Progenitor cell of endocrine pancreas (in vitro differentiated cells): ENCODE measurements at regions not wholly inside any gene's neighbourhood (a gene's known extent, or its start where the extent isn't known, plus 50 kb on each side); places are given as distances from the start of the nearest gene placed in this dataset.

Source experiments
- DNase-seq: peaks from one replicate; pipeline ENCODE4 v3.0.0; 2021; ENCODE audit warnings: low spot score; ENCODE audit not compliant: unreplicated experiment
- H3K27ac Mint-ChIP-seq: 2 replicates; pipeline ENCODE4 v1.8.0; 2021; ENCODE audit warnings: mild to moderate bottlenecking, moderate library complexity, mixed read lengths
- H3K27me3 Mint-ChIP-seq: 2 replicates; pipeline ENCODE4 v1.8.0; 2021; ENCODE audit warnings: mixed read lengths
- H3K36me3 Mint-ChIP-seq: 2 replicates; pipeline ENCODE4 v1.8.0; 2022; ENCODE audit warnings: mixed read lengths; ENCODE audit not compliant: insufficient read depth
- H3K4me1 Mint-ChIP-seq: 2 replicates; pipeline ENCODE4 v1.8.0; 2021; ENCODE audit warnings: low read depth, mixed read lengths
- H3K4me3 Mint-ChIP-seq: 2 replicates; pipeline ENCODE4 v1.8.0; 2021; ENCODE audit warnings: low read depth, mild to moderate bottlenecking, moderate library complexity, mixed read lengths
- H3K9me3 Mint-ChIP-seq: 2 replicates; pipeline ENCODE4 v1.8.0; 2021; ENCODE audit warnings: low read depth, mixed read lengths
- CTCF ChIP-seq: fragments of 200-600 bp; sonication (generic); IDR thresholded peaks from one replicate; pipeline ENCODE4 v1.5.0; 2021; ENCODE audit warnings: antibody characterized with exemption, mild to moderate bottlenecking; ENCODE audit not compliant: unreplicated experiment

GRCh38 chr5:117431091-117431490 lies 856.5 kb upstream of the SEMA6A start:
- no peaks in the 10 kb centered on the region for H3K27me3 Mint-ChIP-seq
- no peak for TF ChIP-seq CTCF
- H3K36me3 Mint-ChIP-seq, result no peaks in the 10 kb centered on the region
- H3K4me1 Mint-ChIP-seq, result peaks cover 1% of the 10 kb centered on the region
- H3K4me3 Mint-ChIP-seq, result no peak overlapping the region
- DNase-seq, result no peak
- no peak overlapping the region for H3K27ac Mint-ChIP-seq
- H3K9me3 Mint-ChIP-seq, result no peaks in the 10 kb centered on the region

- Mint-ChIP-seq H3K4me1 (peaks cover 1% of the 10 kb centered on the region), H3K36me3 (peaks cover 3% of the 10 kb centered on the region), H3K27me3 (no peaks in the 10 kb centered on the region), H3K4me3 (no peak overlapping the region), H3K9me3 (peaks cover 10% of the 10 kb centered on the region), H3K27ac (no peak overlapping the region)
- TF ChIP-seq CTCF, result no peak
- DNase-seq, result no peak
Observed at GRCh38 chr5:117425163-117425562, 850.5 kb upstream of the SEMA6A start.

- H3K27me3 Mint-ChIP-seq, result no peaks in the 10 kb centered on the region
- DNase-seq, result no peak
- peaks cover 1% of the 10 kb centered on the region for H3K4me1 Mint-ChIP-seq
- peaks cover 3% of the 10 kb centered on the region for H3K36me3 Mint-ChIP-seq
- no peak for TF ChIP-seq CTCF
- H3K9me3 Mint-ChIP-seq, result peaks cover 10% of the 10 kb centered on the region
- H3K4me3 Mint-ChIP-seq, result no peak overlapping the region
- no peak overlapping the region for H3K27ac Mint-ChIP-seq
Observed at GRCh38 chr5:117424559-117424958, 849.9 kb upstream of the SEMA6A start.

GRCh38 chr5:117417501-117417900 lies 842.9 kb upstream of the SEMA6A start:
- peaks cover 10% of the 10 kb centered on the region for H3K9me3 Mint-ChIP-seq
- H3K36me3 Mint-ChIP-seq, result peaks cover 3% of the 10 kb centered on the region
- DNase-seq, result no peak
- no peak overlapping the region for H3K27ac Mint-ChIP-seq
- H3K27me3 Mint-ChIP-seq, result no peaks in the 10 kb centered on the region
- H3K4me1 Mint-ChIP-seq, result peaks cover 4% of the 10 kb centered on the region
- H3K4me3 Mint-ChIP-seq, result no peak overlapping the region
- TF ChIP-seq CTCF, result no peak

- H3K4me3 Mint-ChIP-seq, result no peak overlapping the region
- no peak overlapping the region for H3K27ac Mint-ChIP-seq
- no peaks in the 10 kb centered on the region for H3K36me3 Mint-ChIP-seq
- no peaks in the 10 kb centered on the region for H3K27me3 Mint-ChIP-seq
- DNase-seq, result no peak
- H3K9me3 Mint-ChIP-seq, result no peaks in the 10 kb centered on the region
- no peak for TF ChIP-seq CTCF
- H3K4me1 Mint-ChIP-seq, result peaks cover 4% of the 10 kb centered on the region
Observed at GRCh38 chr5:117414926-117415325, 840.3 kb upstream of the SEMA6A start.
